ENCODE measurements at regions not wholly inside any gene's neighbourhood (a gene's known extent, or its start where the extent isn't known, plus 50 kb on each side); places are given as distances from the start of the nearest gene placed in this dataset.

- H3K4me3 ChIP-seq (replicated peaks; ENCODE audit: low read depth, low read length): no peak overlapping the region
- peak; percentile 24 for DNase-seq (ENCODE audit: low read depth)
- peak; percentile 67 for TF ChIP-seq CTCF (IDR thresholded peaks at IDR 0.05; ENCODE audit: low read length, missing control alignments)
Observed at GRCh38 chr5:126234563-126235195, 188.5 kb upstream of the GRAMD2B start.

GRCh38 chr5:126235628-126236027 lies 187.6 kb upstream of the GRAMD2B start:
- no peak overlapping the region for H3K4me3 ChIP-seq (replicated peaks; ENCODE audit: low read depth, low read length)
- TF ChIP-seq CTCF (IDR thresholded peaks at IDR 0.05; ENCODE audit: low read length, missing control alignments): no peak
- DNase-seq (ENCODE audit: low read depth): no peak

- no peak for TF ChIP-seq CTCF (IDR thresholded peaks at IDR 0.05; ENCODE audit: low read length, missing control alignments)
- DNase-seq (ENCODE audit: low read depth): no peak
- no peak overlapping the region for H3K4me3 ChIP-seq (replicated peaks; ENCODE audit: low read depth, low read length)
Observed at GRCh38 chr5:126236994-126237393, 186.2 kb upstream of the GRAMD2B start.

GRCh38 chr5:126248611-126249010 lies 174.6 kb upstream of the GRAMD2B start:
- H3K4me3 ChIP-seq (replicated peaks; ENCODE audit: low read depth, low read length): no peak overlapping the region
- no peak for DNase-seq (ENCODE audit: low read depth)
- TF ChIP-seq CTCF (IDR thresholded peaks at IDR 0.05; ENCODE audit: low read length, missing control alignments): no peak

GRCh38 chr5:126251024-126251423 lies 172.2 kb upstream of the GRAMD2B start:
- H3K4me3 ChIP-seq (replicated peaks; ENCODE audit: low read depth, low read length): no peak overlapping the region
- TF ChIP-seq CTCF (IDR thresholded peaks at IDR 0.05; ENCODE audit: low read length, missing control alignments): no peak
- no peak for DNase-seq (ENCODE audit: low read depth)

GRCh38 chr5:126253406-126253805 lies 169.8 kb upstream of the GRAMD2B start:
- no peak for TF ChIP-seq CTCF (IDR thresholded peaks at IDR 0.05; ENCODE audit: low read length, missing control alignments)
- H3K4me3 ChIP-seq (replicated peaks; ENCODE audit: low read depth, low read length): no peak overlapping the region
- DNase-seq (ENCODE audit: low read depth): no peak

GRCh38 chr5:126263591-126264184 lies 159.5 kb upstream of the GRAMD2B start:
- no peak for DNase-seq (ENCODE audit: low read depth)
- no peak for TF ChIP-seq CTCF (IDR thresholded peaks at IDR 0.05; ENCODE audit: low read length, missing control alignments)
- H3K4me3 ChIP-seq (replicated peaks; ENCODE audit: low read depth, low read length): no peak overlapping the region
